SU-DHL-6 (cell line): ENCODE measurements at regions not wholly inside any gene's neighbourhood (a gene's known extent, or its start where the extent isn't known, plus 50 kb on each side); places are given as distances from the start of the nearest gene placed in this dataset.

Experiments used
- CTCF ChIP-seq: fragments of 200-600 bp; sonication (generic); IDR thresholded peaks from one replicate; pipeline ENCODE4 v1.5.1; 2017; ENCODE audit warnings: antibody characterized with exemption, mild to moderate bottlenecking, low read length, moderate library complexity; ENCODE audit not compliant: insufficient read depth, poor library complexity, severe bottlenecking
- EZH2phosphoT487 ChIP-seq: fragments of 200-600 bp; sonication (generic), shearing (Covaris generic); conservative IDR thresholded peaks from 2 replicates; pipeline ENCODE4 v1.6.1; 2018; ENCODE audit warnings: mild to moderate bottlenecking, antibody characterized with exemption, low read length, moderate library complexity, mixed read lengths

- TF ChIP-seq CTCF (no peak), EZH2phosphoT487 (no peak)
Measured at GRCh38 chr5:159777049-159777660, 139.1 kb upstream of the ADRA1B start.
